PFSK-1 (cell line): ENCODE measurements at regions not wholly inside any gene's neighbourhood (a gene's known extent, or its start where the extent isn't known, plus 50 kb on each side); places are given as distances from the start of the nearest gene placed in this dataset.

Experiments used
- FOXP2 ChIP-seq: optimal IDR thresholded peaks from 2 replicates; pipeline ENCODE3; 2011; ENCODE audit warnings: borderline replicate concordance, control low read depth, inconsistent platforms; ENCODE audit not compliant: insufficient read depth; ENCODE audit errors: extremely low read length, extremely low read depth
- POLR2AphosphoS5 ChIP-seq: IDR thresholded peaks from 2 replicates; pipeline ENCODE4 v1.6.1; 2012; ENCODE audit warnings: low read depth, mild to moderate bottlenecking, control low read depth, low read length, moderate library complexity
- REST ChIP-seq, 2 experiments: IDR thresholded peaks; 2 replicates each; pipeline versions ENCODE4 v1.6.1 to v1.8.0; 2011 to 2012; ENCODE audit warnings: low read depth in 2 of 2, low read length in 2 of 2, control low read depth in 1 of 2, inconsistent platforms in 1 of 2, mild to moderate bottlenecking in 1 of 2, moderate library complexity in 1 of 2; ENCODE audit not compliant: insufficient read depth in 1 of 2
- SIN3A ChIP-seq: IDR thresholded peaks from 2 replicates; pipeline ENCODE4 v1.6.1; 2012; ENCODE audit warnings: mild to moderate bottlenecking, low read length, moderate library complexity, borderline replicate concordance; ENCODE audit not compliant: insufficient read depth
- TAF1 ChIP-seq: IDR thresholded peaks from 2 replicates; pipeline ENCODE4 v1.6.1; 2012; ENCODE audit warnings: low read length, control low read depth, borderline replicate concordance; ENCODE audit not compliant: insufficient read depth

GRCh38 chr1:25034736-25035522 lies 104.9 kb upstream of the RUNX3 start:
- TF ChIP-seq SIN3A (no peak), TAF1 (no peak), REST (IDR thresholded peaks at IDR 0.05; ENCODE audit: insufficient read depth in 1 of 2, low read depth in 2 of 2, low read length in 2 of 2) (no peak), FOXP2 (no peak), POLR2AphosphoS5 (no peak)

- no peak for TF ChIP-seq REST (IDR thresholded peaks at IDR 0.05; ENCODE audit: insufficient read depth in 1 of 2, low read depth in 2 of 2, low read length in 2 of 2)
- TF ChIP-seq POLR2AphosphoS5, result no peak
- TF ChIP-seq SIN3A, result no peak
- TF ChIP-seq TAF1, result no peak
- TF ChIP-seq FOXP2, result no peak
Measured at GRCh38 chr1:25033828-25034705, 104.0 kb upstream of the RUNX3 start.

GRCh38 chr1:25033030-25033827 lies 103.2 kb upstream of the RUNX3 start:
- TF ChIP-seq TAF1 (no peak), FOXP2 (no peak), POLR2AphosphoS5 (no peak), REST (IDR thresholded peaks at IDR 0.05; ENCODE audit: insufficient read depth in 1 of 2, low read depth in 2 of 2, low read length in 2 of 2) (no peak), SIN3A (no peak)

- TF ChIP-seq SIN3A, result no peak
- TF ChIP-seq TAF1, result no peak
- no peak for TF ChIP-seq REST (IDR thresholded peaks at IDR 0.05; ENCODE audit: insufficient read depth in 1 of 2, low read depth in 2 of 2, low read length in 2 of 2)
- TF ChIP-seq POLR2AphosphoS5, result no peak
Measured at GRCh38 chr1:25031966-25032667, 102.0 kb upstream of the RUNX3 start.
